HCT116 (cell line): ENCODE measurements at regions not wholly inside any gene's neighbourhood (a gene's known extent, or its start where the extent isn't known, plus 50 kb on each side); places are given as distances from the start of the nearest gene placed in this dataset.

Source experiments
- CTCF ChIP-seq, 3 experiments: fragments of 200-600 bp in 1 of 3; sonication (generic) in 1 of 3; IDR thresholded peaks in 2 of 3; conservative IDR thresholded peaks in 1 of 3; 2 replicates each; pipeline ENCODE4 v1.5.1; 2012 to 2017; ENCODE audit warnings: low read depth in 2 of 3, low read length in 2 of 3, antibody characterized with exemption in 1 of 3, borderline replicate concordance in 1 of 3, control low read depth in 1 of 3, mild to moderate bottlenecking in 1 of 3, mixed read lengths in 1 of 3, mixed run types in 1 of 3, moderate library complexity in 1 of 3; ENCODE audit not compliant: insufficient read depth in 1 of 3
- POLR2AphosphoS5 ChIP-seq: IDR thresholded peaks from 2 replicates; pipeline ENCODE4 v1.6.1; 2011; ENCODE audit warnings: mild to moderate bottlenecking, low read depth, low read length, moderate library complexity
- REST ChIP-seq: IDR thresholded peaks from 2 replicates; pipeline ENCODE4 v1.6.1; 2012; ENCODE audit warnings: low read depth
- SIN3A ChIP-seq: IDR thresholded peaks from 2 replicates; pipeline ENCODE4 v1.6.1; 2012; ENCODE audit warnings: low read depth

DNA sequence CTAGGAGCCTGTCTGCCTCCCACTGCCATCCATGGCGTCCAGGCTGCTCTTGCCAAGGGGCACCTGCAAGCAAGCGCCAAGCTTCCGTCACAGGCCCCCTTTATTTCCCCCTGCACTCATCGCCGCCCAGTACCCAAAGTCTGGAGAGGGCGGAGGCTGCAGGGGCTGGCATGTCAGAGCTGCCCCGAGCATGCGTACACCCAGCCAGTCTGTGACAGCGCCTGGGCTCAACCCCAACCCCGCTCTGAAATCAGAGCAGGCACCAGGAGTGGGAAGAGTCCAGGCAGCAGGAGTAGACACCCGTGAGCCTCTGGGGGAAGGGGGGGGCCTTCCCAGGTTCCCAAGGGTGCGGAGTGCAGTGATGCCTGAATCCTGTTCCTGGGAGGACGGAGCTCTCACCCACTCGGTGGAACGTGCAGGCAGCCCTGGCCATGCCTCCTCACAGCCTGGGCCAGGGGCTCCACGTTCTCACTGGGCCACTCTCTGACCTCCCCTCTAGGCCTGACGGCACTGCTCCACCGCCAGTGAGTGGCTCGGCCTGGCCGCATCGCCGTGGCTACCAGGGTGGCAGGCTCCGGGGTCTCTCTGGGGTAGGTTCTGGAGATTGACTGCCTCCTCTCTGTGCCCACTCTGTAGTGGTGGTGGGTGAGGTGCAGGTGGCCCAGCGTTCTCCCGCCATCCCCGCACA, 469.0 kb downstream of the CDH9 start:
- TF ChIP-seq SIN3A: no peak
- TF ChIP-seq CTCF (IDR thresholded peaks at IDR 0.05 in 2 of 3, conservative IDR thresholded peaks at IDR 0.05 in 1 of 3; ENCODE audit: borderline replicate concordance in 1 of 3, insufficient read depth in 1 of 3, low read depth in 2 of 3, low read length in 2 of 3): no peak
- TF ChIP-seq REST: no peak
- no peak for TF ChIP-seq POLR2AphosphoS5
